Endothelial cell of umbilical vein (primary cell): ENCODE measurements at regions not wholly inside any gene's neighbourhood (a gene's known extent, or its start where the extent isn't known, plus 50 kb on each side); places are given as distances from the start of the nearest gene placed in this dataset.
"Not testable (repeated sequence)": the region's sequence is repeated elsewhere in the genome, so short reads cannot be mapped to it uniquely, and the experiment has no call there.

Source experiments
- BruUV-seq: library from RNA; stranded (reverse); fragments of 400-500 nt; replicated peaks from 2 replicates; lab custom pipeline; 2021; lab: Mats Ljungman, UMichigan
- CTCF ChIA-PET: fragments of 300-600, 350-600 bp; sonication (Branson Sonifier 250); formaldehyde crosslinking; loops from one replicate; lab custom pipeline; 2021; ENCODE audit warnings: antibody characterized with exemption, inconsistent platforms; lab: Charles Lee
- POLR2A ChIA-PET: fragments of 300-600, 350-600 bp; sonication (Branson Sonifier 250); formaldehyde crosslinking; loops from one replicate; lab custom pipeline; 2021; ENCODE audit warnings: antibody characterized with exemption, inconsistent platforms; lab: Charles Lee
- DNase-seq: peaks from one replicate; pipeline ENCODE4 v3.0.0-alpha.2; 2011; ENCODE audit warnings: low read depth, low spot score
- FAIRE-seq: peaks from 2 replicates; lab custom pipeline; 2011; peaks lifted over from hg19 to GRCh38; lab: Jason Lieb, UNC
- H2AFZ ChIP-seq: 2 replicates; pipeline ENCODE4 v1.6.0; 2012; ENCODE audit warnings: low read depth, low read length, control low read depth, inconsistent platforms
- H3K27ac ChIP-seq: 2 replicates; pipeline ENCODE4 v1.5.1; 2011; ENCODE audit warnings: low read depth, mild to moderate bottlenecking, control low read depth, low read length, moderate library complexity; ENCODE audit not compliant: insufficient read depth
- H3K27me3 ChIP-seq, 2 experiments: 2 replicates each; pipeline versions ENCODE4 v1.6.0 to v1.6.1; 2011; ENCODE audit warnings: low read length in 2 of 2, mixed read lengths in 1 of 2; ENCODE audit not compliant: control insufficient read depth in 2 of 2, insufficient read depth in 2 of 2
- H3K36me3 ChIP-seq, 2 experiments: 2 replicates in 1 of 2; 3 replicates in 1 of 2; pipeline ENCODE4 v1.5.1; 2011; ENCODE audit warnings: low read length in 2 of 2, mild to moderate bottlenecking in 1 of 2, moderate library complexity in 1 of 2; ENCODE audit not compliant: control insufficient read depth in 2 of 2, insufficient read depth in 2 of 2; ENCODE audit errors: extremely low read depth in 1 of 2
- H3K4me1 ChIP-seq: 3 replicates; pipeline ENCODE4 v1.5.1; 2011; ENCODE audit warnings: mild to moderate bottlenecking, low read length; ENCODE audit not compliant: control insufficient read depth, insufficient read depth; ENCODE audit errors: extremely low read depth
- H3K4me2 ChIP-seq: 2 replicates; pipeline ENCODE4 v1.6.1; 2011; ENCODE audit warnings: low read length, control low read depth, mixed read lengths; ENCODE audit not compliant: insufficient read depth
- H3K4me3 ChIP-seq, 3 experiments: fragments of 200-600 bp in 1 of 3; sonication (generic), shearing (Covaris generic) in 1 of 3; replicated peaks in 1 of 3; 2 replicates each; pipeline ENCODE4 v1.5.1; 2011 to 2016; ENCODE audit warnings: control low read depth in 3 of 3, low read length in 3 of 3, mild to moderate bottlenecking in 2 of 3, inconsistent platforms in 1 of 3, low read depth in 1 of 3, moderate library complexity in 1 of 3; ENCODE audit not compliant: insufficient read depth in 1 of 3
- H3K79me2 ChIP-seq: 2 replicates; pipeline ENCODE4 v1.6.0; 2012; ENCODE audit warnings: low read length, inconsistent platforms; ENCODE audit not compliant: control insufficient read depth, insufficient read depth
- H3K9ac ChIP-seq: replicated peaks from 2 replicates; pipeline ENCODE3; 2011; ENCODE audit warnings: low read length, control low read depth; ENCODE audit not compliant: insufficient read depth; ENCODE audit errors: extremely low read depth
- H3K9me1 ChIP-seq: replicated peaks from 3 replicates; pipeline ENCODE4 v1.6.0; 2011; ENCODE audit warnings: mild to moderate bottlenecking, low read length; ENCODE audit not compliant: control insufficient read depth, insufficient read depth; ENCODE audit errors: extremely low read depth
- H3K9me3 ChIP-seq: replicated peaks from 2 replicates; pipeline ENCODE4 v1.5.1; 2012; ENCODE audit warnings: low read length, inconsistent platforms; ENCODE audit not compliant: control insufficient read depth, insufficient read depth
- H4K20me1 ChIP-seq: replicated peaks from 2 replicates; pipeline ENCODE3; 2011; ENCODE audit warnings: mild to moderate bottlenecking, low read length; ENCODE audit not compliant: control insufficient read depth, insufficient read depth; ENCODE audit errors: extremely low read depth
- EZH2 ChIP-seq: IDR thresholded peaks from 2 replicates; pipeline ENCODE4 v1.6.1; 2012; ENCODE audit warnings: borderline replicate concordance, low read depth, mild to moderate bottlenecking, moderate library complexity, low read length, inconsistent platforms; ENCODE audit not compliant: severe bottlenecking
- FOS ChIP-seq: IDR thresholded peaks from 2 replicates; pipeline ENCODE4 v1.6.1; 2011; ENCODE audit warnings: mild to moderate bottlenecking, low read length, moderate library complexity, borderline replicate concordance; ENCODE audit not compliant: insufficient read depth
- GATA2 ChIP-seq: IDR thresholded peaks from 2 replicates; pipeline ENCODE4 v1.7.0; 2011; ENCODE audit warnings: low read depth, mild to moderate bottlenecking, moderate library complexity, mixed read lengths, low read length; ENCODE audit not compliant: insufficient read length, insufficient read depth
- JUN ChIP-seq: IDR thresholded peaks from 2 replicates; pipeline ENCODE4 v1.6.1; 2011; ENCODE audit warnings: borderline replicate concordance, low read depth; ENCODE audit not compliant: insufficient read length, insufficient read depth
- MYC ChIP-seq: IDR thresholded peaks from one replicate; pipeline ENCODE4 v1.6.1; 2011; ENCODE audit warnings: mild to moderate bottlenecking, low read depth, low read length
- POLR2A ChIP-seq: IDR thresholded peaks from 2 replicates; pipeline ENCODE4 v1.6.1; 2012; ENCODE audit warnings: low read depth, mild to moderate bottlenecking, control low read depth, low read length
- POLR2AphosphoS5 ChIP-seq: IDR thresholded peaks from 2 replicates; pipeline ENCODE4 v1.6.1; 2012; ENCODE audit warnings: low read depth, mild to moderate bottlenecking, control low read depth, low read length, moderate library complexity; ENCODE audit not compliant: insufficient read depth
- dilution Hi-C: fragments of 300-500 bp; cut with MboI; formaldehyde crosslinking; loops from one replicate; pipeline ENCODE4 v1.15.0; 2019; ENCODE audit warnings: low sequenced_read_pairs; ENCODE audit not compliant: extremely low pct_ligation_motif_present
- intact Hi-C: fragments of 100-400 bp; cut with micrococcal nuclease; formaldehyde crosslinking; loops from one replicate; pipeline ENCODE4 v1.10.0; 2022
- TF ChIP-seq, protein P1 (sequence below), 2 donors: IDR thresholded peaks; 1 replicate in 1 of 2; 2 replicates in 1 of 2; pipeline ENCODE4 v1.5.1; 2011; ENCODE audit warnings: low read length in 2 of 2, mild to moderate bottlenecking in 2 of 2, moderate library complexity in 2 of 2, control low read depth in 1 of 2, inconsistent platforms in 1 of 2, low read depth in 1 of 2; ENCODE audit not compliant: insufficient read depth in 1 of 2; ENCODE audit errors: extremely low read depth in 1 of 2
- TF ChIP-seq, protein P2 (sequence below): IDR thresholded peaks from 2 replicates; pipeline ENCODE4 v1.6.1; 2011; ENCODE audit not compliant: insufficient read depth, insufficient read length

GRCh38 chr11:24413391-24413790, 83.5 kb upstream of the LUZP2 start:
- H3K27me3 ChIP-seq = no peaks in the 10 kb centered on the region
- no peak for TF ChIP-seq EZH2
- no peak for TF ChIP-seq FOS
- no peak for TF ChIP-seq JUN
- no peak for TF ChIP-seq GATA2
- TF ChIP-seq, protein P1, sequence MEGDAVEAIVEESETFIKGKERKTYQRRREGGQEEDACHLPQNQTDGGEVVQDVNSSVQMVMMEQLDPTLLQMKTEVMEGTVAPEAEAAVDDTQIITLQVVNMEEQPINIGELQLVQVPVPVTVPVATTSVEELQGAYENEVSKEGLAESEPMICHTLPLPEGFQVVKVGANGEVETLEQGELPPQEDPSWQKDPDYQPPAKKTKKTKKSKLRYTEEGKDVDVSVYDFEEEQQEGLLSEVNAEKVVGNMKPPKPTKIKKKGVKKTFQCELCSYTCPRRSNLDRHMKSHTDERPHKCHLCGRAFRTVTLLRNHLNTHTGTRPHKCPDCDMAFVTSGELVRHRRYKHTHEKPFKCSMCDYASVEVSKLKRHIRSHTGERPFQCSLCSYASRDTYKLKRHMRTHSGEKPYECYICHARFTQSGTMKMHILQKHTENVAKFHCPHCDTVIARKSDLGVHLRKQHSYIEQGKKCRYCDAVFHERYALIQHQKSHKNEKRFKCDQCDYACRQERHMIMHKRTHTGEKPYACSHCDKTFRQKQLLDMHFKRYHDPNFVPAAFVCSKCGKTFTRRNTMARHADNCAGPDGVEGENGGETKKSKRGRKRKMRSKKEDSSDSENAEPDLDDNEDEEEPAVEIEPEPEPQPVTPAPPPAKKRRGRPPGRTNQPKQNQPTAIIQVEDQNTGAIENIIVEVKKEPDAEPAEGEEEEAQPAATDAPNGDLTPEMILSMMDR (IDR thresholded peaks at IDR 0.05; ENCODE audit: extremely low read depth in 1 of 2, insufficient read depth in 1 of 2, low read depth in 1 of 2, low read length in 2 of 2) = no peak
- no peak for TF ChIP-seq POLR2A
- TF ChIP-seq, protein P2, sequence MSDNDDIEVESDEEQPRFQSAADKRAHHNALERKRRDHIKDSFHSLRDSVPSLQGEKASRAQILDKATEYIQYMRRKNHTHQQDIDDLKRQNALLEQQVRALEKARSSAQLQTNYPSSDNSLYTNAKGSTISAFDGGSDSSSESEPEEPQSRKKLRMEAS = no peak
- TF ChIP-seq POLR2AphosphoS5 = no peak
- no peak for TF ChIP-seq MYC
- no peak for FAIRE-seq
- POLR2A ChIA-PET = no interaction called here
- intact Hi-C loops = no loop called here
- H2AFZ ChIP-seq = no peak overlapping the region
- H3K4me1 ChIP-seq = no peaks in the 10 kb centered on the region
- H3K4me2 ChIP-seq = no peak overlapping the region
- dilution Hi-C loops = no loop called here
- H3K79me2 ChIP-seq = no peaks in the 10 kb centered on the region
- DNase-seq = no peak
- no peaks in the 10 kb centered on the region for H3K9me1 ChIP-seq
- no peaks in the 10 kb centered on the region for H3K36me3 ChIP-seq
- H4K20me1 ChIP-seq = no peaks in the 10 kb centered on the region
- no peaks in the 10 kb centered on the region for H3K9me3 ChIP-seq
- BruUV-seq = no TSS peak
- H3K9ac ChIP-seq = no peak overlapping the region
- CTCF ChIA-PET = no interaction called here
- H3K4me3 ChIP-seq = no peak overlapping the region
- H3K27ac ChIP-seq = no peak overlapping the region

DNA sequence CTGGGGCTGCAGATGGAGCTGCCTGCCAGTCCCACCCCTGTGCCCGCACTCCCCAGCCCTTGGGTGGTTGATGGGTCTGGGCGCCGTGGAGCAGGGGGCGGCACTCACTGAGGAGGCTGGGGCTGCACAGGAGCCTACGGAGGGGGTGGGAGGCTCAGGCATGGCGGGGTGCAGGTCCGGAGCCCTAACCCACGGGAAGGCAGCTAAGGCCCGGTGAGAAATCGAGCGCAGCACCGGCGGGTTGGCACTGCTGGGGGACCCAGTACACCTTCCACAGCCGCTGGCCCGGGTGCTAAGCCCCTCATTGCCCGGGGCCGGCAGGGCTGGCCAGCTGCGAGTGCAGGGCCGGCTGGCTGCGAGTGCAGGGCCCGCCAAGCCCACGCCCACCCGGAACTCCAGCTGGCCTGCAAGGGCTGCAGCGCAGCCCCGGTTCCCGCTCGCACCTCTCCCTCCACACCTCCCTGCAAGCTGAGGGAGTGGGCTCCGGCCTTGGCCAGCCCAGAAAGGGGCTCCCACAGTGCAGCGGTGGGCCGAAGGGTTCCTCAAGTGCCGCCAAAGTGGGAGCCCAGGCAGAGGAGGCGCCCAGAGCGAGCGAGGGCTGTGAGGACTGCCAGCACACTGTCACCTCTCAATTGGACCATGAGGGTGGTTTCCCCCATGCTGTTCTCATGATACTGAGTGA, 80.8 kb upstream of the LUZP2 start:
- intact Hi-C loops, POLR2A ChIA-PET: not testable (repeated sequence)

More for the DNA sequence above, 80.8 kb upstream of the LUZP2 start:
- H3K4me2 ChIP-seq, BruUV-seq, CTCF ChIA-PET, DNase-seq, H3K27me3 ChIP-seq, H3K9me3 ChIP-seq, H3K79me2 ChIP-seq, FAIRE-seq, H2AFZ ChIP-seq, H3K36me3 ChIP-seq, H3K4me1 ChIP-seq, H4K20me1 ChIP-seq, H3K9me1 ChIP-seq, dilution Hi-C loops, H3K27ac ChIP-seq, H3K4me3 ChIP-seq, H3K9ac ChIP-seq: not testable (repeated sequence)
